Neural cell (in vitro differentiated cells): ENCODE measurements at regions not wholly inside any gene's neighbourhood (a gene's known extent, or its start where the extent isn't known, plus 50 kb on each side); places are given as distances from the start of the nearest gene placed in this dataset.

Experiments used
- H2AFZ ChIP-seq: fragments of 200-600, 300-800 bp; sonication (generic), shearing (Covaris generic); 2 replicates; pipeline ENCODE4 v1.6.0; 2014; ENCODE audit warnings: low read depth, mild to moderate bottlenecking, antibody characterized with exemption, low read length, moderate library complexity
- H3F3A ChIP-seq: fragments of 200-600 bp; shearing (Covaris generic); 2 replicates; pipeline ENCODE4 v1.6.1; 2016; ENCODE audit warnings: mild to moderate bottlenecking, moderate library complexity, mixed read lengths, antibody characterized with exemption, low read length; ENCODE audit not compliant: insufficient read depth, poor library complexity, severe bottlenecking
- H3K27ac ChIP-seq: fragments of 200-600, 300-800 bp; sonication (generic), shearing (Covaris generic); 2 replicates; pipeline ENCODE4 v1.5.1; 2014; ENCODE audit warnings: mild to moderate bottlenecking, low read length, moderate library complexity
- H3K27me3 ChIP-seq: fragments of 300-800, 200-600 bp; sonication (generic), shearing (Covaris generic); 2 replicates; pipeline ENCODE4 v1.6.0; 2014; ENCODE audit warnings: mild to moderate bottlenecking, low read depth, low read length, moderate library complexity; ENCODE audit not compliant: insufficient read depth
- H3K36me3 ChIP-seq: fragments of 300-800, 200-600 bp; sonication (generic), shearing (Covaris generic); 2 replicates; pipeline ENCODE4 v1.5.1; 2014; ENCODE audit warnings: mild to moderate bottlenecking, antibody characterized with exemption, low read length, moderate library complexity; ENCODE audit not compliant: insufficient read depth
- H3K4me2 ChIP-seq: fragments of 300-800, 200-600 bp; sonication (generic), shearing (Covaris generic); 2 replicates; pipeline ENCODE4 v1.6.0; 2014; ENCODE audit warnings: mild to moderate bottlenecking, low read length
- H3K4me3 ChIP-seq: fragments of 300-800, 200-600 bp; sonication (generic), shearing (Covaris generic); 2 replicates; pipeline ENCODE4 v1.5.1; 2014; ENCODE audit warnings: mild to moderate bottlenecking, low read length, moderate library complexity
- H3K79me2 ChIP-seq: fragments of 200-600 bp; shearing (Covaris generic); replicated peaks from 2 replicates; pipeline ENCODE4 v1.6.0; 2014; ENCODE audit warnings: mild to moderate bottlenecking, low read length, moderate library complexity; ENCODE audit not compliant: insufficient read depth
- H3K9ac ChIP-seq: fragments of 300-800, 200-600 bp; sonication (generic), shearing (Covaris generic); 2 replicates; pipeline ENCODE4 v1.6.1; 2016; ENCODE audit warnings: mild to moderate bottlenecking, low read length, mixed read lengths
- H3K9me2 ChIP-seq: fragments of 200-600 bp; shearing (Covaris generic); 2 replicates; pipeline ENCODE4 v1.6.1; 2016; ENCODE audit warnings: mild to moderate bottlenecking, low read length, mixed read lengths; ENCODE audit not compliant: insufficient read depth
- H3K9me3 ChIP-seq: fragments of 200-600, 300-800 bp; sonication (generic), shearing (Covaris generic); 2 replicates; pipeline ENCODE4 v1.6.1; 2016; ENCODE audit warnings: mild to moderate bottlenecking, mixed run types, low read length, moderate library complexity, mixed read lengths
- H4K20me1 ChIP-seq: fragments of 200-600 bp; shearing (Covaris generic); 2 replicates; pipeline ENCODE4 v1.6.1; 2016; ENCODE audit warnings: mild to moderate bottlenecking, mixed run types; ENCODE audit not compliant: insufficient read depth
- EP300 ChIP-seq: fragments of 450-650 bp; conservative IDR thresholded peaks from 2 replicates; pipeline ENCODE4 v1.6.1; 2014; ENCODE audit warnings: antibody characterized with exemption, mild to moderate bottlenecking, moderate library complexity; ENCODE audit not compliant: poor library complexity, severe bottlenecking
- EZH2 ChIP-seq: fragments of 200-600, 300-800 bp; shearing (Covaris generic), sonication (generic); IDR thresholded peaks from 2 replicates; pipeline ENCODE4 v1.6.1; 2014; ENCODE audit warnings: antibody characterized with exemption, low read length, borderline replicate concordance, mild to moderate bottlenecking; ENCODE audit not compliant: insufficient read depth, poor library complexity, severe bottlenecking
- MXI1 ChIP-seq: fragments of 450-650 bp; conservative IDR thresholded peaks from 2 replicates; pipeline ENCODE4 v1.6.1; 2014; ENCODE audit warnings: antibody characterized with exemption, mild to moderate bottlenecking; ENCODE audit not compliant: poor library complexity, severe bottlenecking
- POLR2AphosphoS5 ChIP-seq: IDR thresholded peaks from 2 replicates; pipeline ENCODE4 v1.6.1; 2012
- RAD21 ChIP-seq: fragments of 450-650 bp; conservative IDR thresholded peaks from 2 replicates; pipeline ENCODE4 v1.6.1; 2014; ENCODE audit warnings: antibody characterized with exemption, mild to moderate bottlenecking, moderate library complexity
- SMC3 ChIP-seq: fragments of 450-650 bp; conservative IDR thresholded peaks from 2 replicates; pipeline ENCODE4 v1.6.1; 2014; ENCODE audit warnings: antibody characterized with exemption, mild to moderate bottlenecking, moderate library complexity; ENCODE audit not compliant: poor library complexity
- TAF1 ChIP-seq: IDR thresholded peaks from 2 replicates; pipeline ENCODE4 v1.6.1; 2012; ENCODE audit warnings: low read depth
- TF ChIP-seq, protein P1 (sequence below): fragments of 450-650 bp; IDR thresholded peaks from 2 replicates; pipeline ENCODE4 v1.5.1; 2014; ENCODE audit warnings: antibody characterized with exemption, mild to moderate bottlenecking, moderate library complexity; ENCODE audit not compliant: poor library complexity, severe bottlenecking
- TF ChIP-seq, protein P2 (sequence below): IDR thresholded peaks from 2 replicates; pipeline ENCODE4 v1.6.1; 2012; ENCODE audit warnings: borderline replicate concordance

DNA sequence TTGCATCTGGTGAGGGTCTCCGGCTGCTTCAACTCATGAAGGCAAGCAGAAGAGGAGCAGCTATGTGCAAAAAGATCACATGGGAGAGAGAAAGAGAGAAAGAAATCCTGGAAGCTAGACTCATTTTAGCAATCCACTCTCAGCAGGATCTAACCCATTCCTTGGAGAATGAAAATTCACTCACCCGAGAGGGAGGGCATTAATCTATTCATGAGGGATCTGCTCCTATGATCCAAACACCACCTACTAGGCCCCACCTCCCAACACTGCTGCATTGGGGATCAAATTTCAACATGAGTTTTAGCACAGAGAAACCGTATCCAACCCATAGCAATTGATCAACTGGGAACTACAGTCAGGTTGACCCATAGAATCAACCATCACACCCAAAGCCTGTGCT lies 98.1 kb upstream of the SV2C start:
- no peaks in the 10 kb centered on the region for H3K36me3 ChIP-seq
- H3K4me2 ChIP-seq, result no peak overlapping the region
- H3K27ac ChIP-seq, result no peak overlapping the region
- no peaks in the 10 kb centered on the region for H3K79me2 ChIP-seq
- H4K20me1 ChIP-seq, result no peaks in the 10 kb centered on the region
- TF ChIP-seq RAD21 (no peak), MXI1 (no peak)
- TF ChIP-seq, protein P1, sequence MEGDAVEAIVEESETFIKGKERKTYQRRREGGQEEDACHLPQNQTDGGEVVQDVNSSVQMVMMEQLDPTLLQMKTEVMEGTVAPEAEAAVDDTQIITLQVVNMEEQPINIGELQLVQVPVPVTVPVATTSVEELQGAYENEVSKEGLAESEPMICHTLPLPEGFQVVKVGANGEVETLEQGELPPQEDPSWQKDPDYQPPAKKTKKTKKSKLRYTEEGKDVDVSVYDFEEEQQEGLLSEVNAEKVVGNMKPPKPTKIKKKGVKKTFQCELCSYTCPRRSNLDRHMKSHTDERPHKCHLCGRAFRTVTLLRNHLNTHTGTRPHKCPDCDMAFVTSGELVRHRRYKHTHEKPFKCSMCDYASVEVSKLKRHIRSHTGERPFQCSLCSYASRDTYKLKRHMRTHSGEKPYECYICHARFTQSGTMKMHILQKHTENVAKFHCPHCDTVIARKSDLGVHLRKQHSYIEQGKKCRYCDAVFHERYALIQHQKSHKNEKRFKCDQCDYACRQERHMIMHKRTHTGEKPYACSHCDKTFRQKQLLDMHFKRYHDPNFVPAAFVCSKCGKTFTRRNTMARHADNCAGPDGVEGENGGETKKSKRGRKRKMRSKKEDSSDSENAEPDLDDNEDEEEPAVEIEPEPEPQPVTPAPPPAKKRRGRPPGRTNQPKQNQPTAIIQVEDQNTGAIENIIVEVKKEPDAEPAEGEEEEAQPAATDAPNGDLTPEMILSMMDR, result no peak
- H2AFZ ChIP-seq, result no peak overlapping the region
- H3F3A ChIP-seq, result no peaks in the 10 kb centered on the region
- no peaks in the 10 kb centered on the region for H3K9me3 ChIP-seq
- no peaks in the 10 kb centered on the region for H3K9me2 ChIP-seq
- H3K4me3 ChIP-seq, result no peak overlapping the region
- H3K9ac ChIP-seq, result no peak overlapping the region
- no peaks in the 10 kb centered on the region for H3K27me3 ChIP-seq

DNA sequence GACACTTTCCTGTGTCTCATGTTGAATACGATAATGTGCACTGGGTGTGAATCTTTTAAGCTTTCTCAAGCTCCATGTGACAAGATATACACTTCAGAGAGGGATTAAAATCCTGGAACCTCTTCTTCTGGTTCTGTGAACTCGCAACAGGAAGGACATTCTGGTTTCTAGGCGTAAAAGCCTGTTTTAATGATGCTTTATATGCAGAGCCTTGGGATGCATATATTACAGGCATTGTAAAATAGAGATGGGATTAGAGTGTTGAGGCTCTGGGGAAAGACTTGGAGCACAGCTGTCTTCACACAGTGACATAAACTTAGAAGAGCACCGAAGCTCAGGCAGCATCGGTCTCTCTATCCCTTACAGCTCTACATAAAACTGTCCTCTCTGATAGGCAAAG lies 107.7 kb upstream of the SV2C start:
- Histone ChIP-seq H3K4me2 (no peak overlapping the region), H4K20me1 (no peaks in the 10 kb centered on the region), H3K79me2 (no peaks in the 10 kb centered on the region), H3F3A (no peaks in the 10 kb centered on the region), H3K9me3 (no peaks in the 10 kb centered on the region), H3K36me3 (no peaks in the 10 kb centered on the region), H3K27ac (no peak overlapping the region), H3K9me2 (no peaks in the 10 kb centered on the region), H3K4me3 (no peak overlapping the region), H2AFZ (no peak overlapping the region), H3K9ac (no peak overlapping the region), H3K27me3 (no peaks in the 10 kb centered on the region)
- TF ChIP-seq SMC3, result no peak

DNA sequence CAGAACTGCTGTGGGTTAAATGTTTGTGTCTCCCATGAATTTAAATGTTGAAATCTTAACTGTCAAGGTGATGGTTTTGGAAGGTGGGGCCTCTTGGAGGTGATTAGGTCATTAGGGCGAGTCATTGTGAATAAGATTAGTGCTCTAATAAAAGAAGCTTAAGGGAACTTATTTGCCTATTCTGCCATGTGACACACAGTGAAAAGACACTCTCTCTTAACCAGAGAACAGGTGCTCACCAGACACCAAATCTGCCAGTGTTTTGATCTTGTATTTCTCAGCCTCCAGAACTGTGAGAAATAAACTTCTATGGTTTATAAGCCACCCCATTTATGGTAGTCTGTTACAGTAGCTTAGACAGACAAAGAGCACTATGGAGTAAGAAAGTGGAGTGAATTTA lies 117.9 kb upstream of the SV2C start:
- Histone ChIP-seq H3F3A (no peaks in the 10 kb centered on the region), H3K9me3 (no peaks in the 10 kb centered on the region), H2AFZ (no peak overlapping the region), H3K4me2 (no peak overlapping the region), H3K9me2 (no peaks in the 10 kb centered on the region), H3K36me3 (no peaks in the 10 kb centered on the region), H3K9ac (no peak overlapping the region), H3K27me3 (no peaks in the 10 kb centered on the region), H4K20me1 (no peaks in the 10 kb centered on the region), H3K27ac (no peak overlapping the region), H3K4me3 (no peak overlapping the region), H3K79me2 (no peaks in the 10 kb centered on the region)
- no peak for TF ChIP-seq SMC3

DNA sequence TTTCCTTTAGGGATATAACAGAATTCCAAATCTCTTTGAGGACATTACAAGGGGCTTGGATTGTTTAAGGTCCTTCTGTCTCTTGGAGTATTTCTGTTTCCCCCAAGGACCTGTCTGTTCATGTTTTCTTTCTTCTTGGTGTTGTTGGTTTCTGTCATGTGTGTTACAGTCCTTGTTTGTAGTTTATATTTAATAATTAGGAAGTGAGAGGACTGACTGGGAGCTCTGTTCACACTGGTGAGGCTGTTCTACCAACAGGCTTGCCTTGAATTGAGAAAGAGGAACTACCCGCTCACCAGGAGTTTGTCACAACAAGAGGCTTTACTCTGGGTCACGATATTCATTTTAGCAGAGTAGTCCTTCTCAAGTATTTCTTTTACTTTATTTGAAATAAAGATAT lies 119.2 kb upstream of the SV2C start:
- H3F3A ChIP-seq, result no peaks in the 10 kb centered on the region
- no peaks in the 10 kb centered on the region for H3K27me3 ChIP-seq
- no peak overlapping the region for H2AFZ ChIP-seq
- TF ChIP-seq TAF1, result no peak
- TF ChIP-seq RAD21, result no peak
- TF ChIP-seq EZH2, result no peak
- TF ChIP-seq, protein P2, sequence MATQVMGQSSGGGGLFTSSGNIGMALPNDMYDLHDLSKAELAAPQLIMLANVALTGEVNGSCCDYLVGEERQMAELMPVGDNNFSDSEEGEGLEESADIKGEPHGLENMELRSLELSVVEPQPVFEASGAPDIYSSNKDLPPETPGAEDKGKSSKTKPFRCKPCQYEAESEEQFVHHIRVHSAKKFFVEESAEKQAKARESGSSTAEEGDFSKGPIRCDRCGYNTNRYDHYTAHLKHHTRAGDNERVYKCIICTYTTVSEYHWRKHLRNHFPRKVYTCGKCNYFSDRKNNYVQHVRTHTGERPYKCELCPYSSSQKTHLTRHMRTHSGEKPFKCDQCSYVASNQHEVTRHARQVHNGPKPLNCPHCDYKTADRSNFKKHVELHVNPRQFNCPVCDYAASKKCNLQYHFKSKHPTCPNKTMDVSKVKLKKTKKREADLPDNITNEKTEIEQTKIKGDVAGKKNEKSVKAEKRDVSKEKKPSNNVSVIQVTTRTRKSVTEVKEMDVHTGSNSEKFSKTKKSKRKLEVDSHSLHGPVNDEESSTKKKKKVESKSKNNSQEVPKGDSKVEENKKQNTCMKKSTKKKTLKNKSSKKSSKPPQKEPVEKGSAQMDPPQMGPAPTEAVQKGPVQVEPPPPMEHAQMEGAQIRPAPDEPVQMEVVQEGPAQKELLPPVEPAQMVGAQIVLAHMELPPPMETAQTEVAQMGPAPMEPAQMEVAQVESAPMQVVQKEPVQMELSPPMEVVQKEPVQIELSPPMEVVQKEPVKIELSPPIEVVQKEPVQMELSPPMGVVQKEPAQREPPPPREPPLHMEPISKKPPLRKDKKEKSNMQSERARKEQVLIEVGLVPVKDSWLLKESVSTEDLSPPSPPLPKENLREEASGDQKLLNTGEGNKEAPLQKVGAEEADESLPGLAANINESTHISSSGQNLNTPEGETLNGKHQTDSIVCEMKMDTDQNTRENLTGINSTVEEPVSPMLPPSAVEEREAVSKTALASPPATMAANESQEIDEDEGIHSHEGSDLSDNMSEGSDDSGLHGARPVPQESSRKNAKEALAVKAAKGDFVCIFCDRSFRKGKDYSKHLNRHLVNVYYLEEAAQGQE, result no peak
- no peak for TF ChIP-seq SMC3
- no peak for TF ChIP-seq EP300
- TF ChIP-seq, protein P1, result no peak
- TF ChIP-seq POLR2AphosphoS5, result no peak
- no peak for TF ChIP-seq MXI1
- H3K4me2 ChIP-seq, result no peak overlapping the region
- no peak overlapping the region for H3K27ac ChIP-seq
- H3K4me3 ChIP-seq, result no peak overlapping the region
- no peaks in the 10 kb centered on the region for H3K9me3 ChIP-seq
- no peaks in the 10 kb centered on the region for H3K79me2 ChIP-seq
- no peak overlapping the region for H3K9ac ChIP-seq
- no peaks in the 10 kb centered on the region for H4K20me1 ChIP-seq
- H3K36me3 ChIP-seq, result no peaks in the 10 kb centered on the region
- H3K9me2 ChIP-seq, result no peaks in the 10 kb centered on the region
